HG03159 (cell line): ENCODE measurements at regions not wholly inside any gene's neighbourhood (a gene's known extent, or its start where the extent isn't known, plus 50 kb on each side); places are given as distances from the start of the nearest gene placed in this dataset.

ENCODE experiments used
- ATAC-seq: cut with Tn5 transposase; IDR thresholded peaks from one replicate; pipeline ENCODE4 v1.9.1; 2021; ENCODE audit warnings: mild to moderate bottlenecking, moderate library complexity; ENCODE audit not compliant: unreplicated experiment

DNA sequence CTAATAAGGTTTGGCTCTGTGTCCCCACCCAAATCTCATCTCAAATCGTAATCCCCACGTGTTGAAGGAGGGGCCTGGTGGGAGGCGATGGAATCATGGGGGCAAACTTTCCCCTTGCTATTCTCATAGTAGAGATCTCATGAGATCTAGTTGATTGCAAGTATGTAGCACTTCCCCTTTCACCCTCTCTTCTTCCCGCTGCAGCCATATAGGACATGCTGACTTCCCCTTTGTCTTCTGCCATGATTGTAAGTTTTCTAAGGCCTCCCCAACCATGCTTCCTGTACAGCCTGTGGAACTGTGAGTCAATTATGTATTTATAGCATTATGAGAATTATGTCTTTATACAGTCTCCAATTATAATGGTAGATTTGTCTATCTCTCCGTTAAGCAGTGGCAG is 594.5 kb downstream of the ACTR3B start:
- no peak for ATAC-seq

DNA sequence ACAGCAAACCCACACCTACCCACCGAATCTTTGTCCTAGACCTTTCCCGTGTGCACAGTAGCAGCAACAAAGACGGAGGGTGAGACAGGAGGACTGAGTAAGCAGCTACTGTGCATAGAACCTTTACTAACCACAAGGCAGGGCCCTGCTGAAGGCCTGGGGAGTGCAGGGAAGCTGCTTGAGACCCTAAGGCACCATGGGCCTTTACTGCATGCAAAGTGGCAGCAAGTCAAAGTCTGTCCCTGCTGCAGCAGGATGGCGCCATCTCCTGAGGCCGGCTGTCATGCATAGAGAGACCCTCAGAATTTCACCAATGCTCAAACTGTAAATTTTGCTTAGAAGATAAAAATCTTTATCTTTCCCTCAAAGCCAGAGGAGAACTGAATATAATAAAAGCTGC is 610.5 kb downstream of the ACTR3B start:
- ATAC-seq = no peak

DNA sequence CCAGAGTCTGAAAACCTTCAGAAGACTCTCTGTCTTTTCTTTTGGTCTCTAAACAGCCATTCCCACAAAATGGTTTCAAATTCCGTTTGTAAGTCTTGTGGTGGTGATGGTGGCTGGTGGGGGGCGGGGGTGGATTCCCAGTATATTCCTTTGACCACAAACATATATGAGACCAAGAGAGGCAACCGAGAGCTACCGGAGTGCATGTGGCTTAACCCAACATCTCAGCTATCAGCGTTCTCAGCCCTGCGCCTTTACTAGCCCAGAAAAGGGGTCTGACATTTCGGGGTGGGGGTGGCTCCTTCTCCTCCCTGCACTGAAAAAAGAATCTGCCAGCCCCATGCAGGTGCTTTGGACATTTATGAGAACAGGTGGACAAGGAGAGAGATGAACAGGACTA is 621.1 kb downstream of the ACTR3B start:
- no peak for ATAC-seq

DNA sequence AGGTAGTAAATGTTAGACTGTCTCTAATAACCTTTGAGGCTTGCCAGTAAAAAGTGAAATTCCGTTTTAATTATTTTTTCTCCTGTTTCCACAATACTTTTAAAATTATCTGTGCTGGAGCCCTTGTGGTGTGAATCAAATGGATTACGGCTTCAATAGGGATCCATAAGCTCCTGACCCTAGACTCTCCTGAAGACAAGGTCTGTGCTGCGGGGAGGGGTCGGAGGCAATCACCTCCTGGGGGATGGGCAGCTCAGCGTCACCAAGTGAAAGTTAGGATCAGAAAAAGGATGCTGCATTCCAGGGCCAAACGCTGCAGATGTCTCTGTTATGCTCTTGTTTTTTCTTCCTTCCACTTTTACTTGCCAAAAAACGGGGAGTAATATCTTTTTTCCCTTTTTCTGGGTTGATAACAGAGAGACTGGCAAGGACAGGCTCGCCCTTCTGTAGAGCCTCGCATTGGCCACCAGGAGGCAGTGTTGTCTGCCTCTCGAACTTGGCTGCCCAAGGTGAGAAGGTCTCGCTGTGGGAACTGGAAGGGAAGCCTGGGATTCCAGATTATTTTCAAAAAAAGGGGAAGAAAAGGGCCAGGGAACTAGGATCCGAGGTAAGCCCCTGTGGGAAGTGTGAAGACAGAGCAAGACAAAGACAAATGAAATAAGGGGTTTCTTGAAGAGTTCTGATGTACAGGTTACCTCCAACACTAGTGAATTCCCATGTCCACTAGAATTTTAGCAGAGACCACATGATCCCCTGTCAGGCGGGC is 621.9 kb downstream of the ACTR3B start:
- ATAC-seq = peak; percentile 77

DNA sequence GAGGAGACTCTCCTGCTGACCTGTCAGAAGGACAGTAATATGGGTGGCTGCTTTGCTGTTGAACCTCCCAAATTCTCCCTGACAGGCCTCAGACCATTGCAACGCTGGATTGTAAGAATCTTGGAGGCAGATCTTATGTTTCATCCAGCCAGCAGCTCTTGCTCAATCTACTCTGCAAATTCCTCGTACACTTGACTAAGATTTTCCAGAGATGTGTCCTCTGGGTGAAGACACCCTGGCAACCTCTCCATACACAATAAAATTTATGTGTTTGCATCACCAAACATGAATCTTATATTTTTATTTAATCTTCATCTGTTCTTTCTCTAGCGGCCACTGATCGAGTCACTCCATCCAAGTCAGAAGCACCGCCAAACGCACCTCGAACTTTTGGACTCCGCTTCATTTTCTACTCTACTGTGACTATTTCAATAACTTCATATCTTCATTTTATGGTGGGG is 623.1 kb downstream of the ACTR3B start:
- ATAC-seq = no peak

DNA sequence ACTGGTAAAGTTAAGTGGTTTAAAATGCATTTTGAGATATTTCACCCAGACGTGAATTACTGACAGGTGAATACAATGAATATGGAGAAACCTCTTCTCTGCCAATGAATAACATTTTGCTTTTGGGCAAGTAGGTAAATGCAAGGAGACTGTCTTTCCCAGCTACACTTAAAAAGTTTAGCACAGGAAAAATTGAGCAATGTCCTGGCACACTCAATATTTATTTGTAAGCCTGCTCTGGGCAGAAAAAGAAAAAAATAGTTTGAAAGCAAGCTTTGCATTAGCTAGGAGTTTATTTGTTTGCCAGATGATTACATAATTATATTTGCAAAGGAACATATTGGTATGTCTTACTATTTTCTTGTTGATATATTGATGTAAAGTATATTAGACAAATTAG is 624.2 kb downstream of the ACTR3B start:
- no peak for ATAC-seq

DNA sequence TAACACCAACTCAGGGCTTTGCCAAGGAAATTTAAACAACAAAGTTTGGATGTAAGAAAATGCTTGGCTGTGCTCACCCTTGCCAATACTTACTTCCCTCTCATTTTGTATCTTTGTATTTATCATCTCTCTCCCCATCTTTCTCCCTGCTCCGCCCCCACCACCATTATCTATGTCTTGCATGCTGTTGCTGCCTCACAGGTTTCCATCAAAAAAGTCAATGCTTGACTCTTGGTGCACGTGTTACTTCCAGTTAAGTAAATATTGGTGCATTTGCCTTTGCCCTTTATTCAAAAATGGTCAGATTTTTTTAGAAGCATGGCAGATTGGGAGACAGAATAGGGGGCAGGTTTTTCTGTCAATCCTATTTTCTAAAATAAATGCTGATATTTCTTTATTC is 626.0 kb downstream of the ACTR3B start:
- no peak for ATAC-seq

DNA sequence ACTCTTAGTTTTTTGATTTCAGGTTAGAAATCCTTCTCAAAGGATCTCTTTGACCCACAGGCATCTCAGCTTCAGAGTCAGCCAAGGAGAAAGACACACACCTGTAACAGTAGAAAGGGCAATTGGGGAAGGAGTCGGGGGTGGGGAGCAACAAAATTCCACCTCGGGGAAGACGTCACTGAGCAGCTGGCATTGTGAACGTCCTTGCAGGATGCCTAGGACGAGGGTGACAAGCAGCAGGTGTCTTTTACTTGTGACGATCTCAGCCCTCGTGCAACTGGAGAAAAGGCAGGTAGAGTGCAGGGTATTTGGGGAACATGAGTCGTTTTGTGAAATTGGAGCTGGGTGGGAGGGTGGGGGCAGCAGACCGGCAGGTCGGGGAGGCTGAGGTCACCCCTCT is 627.0 kb downstream of the ACTR3B start:
- ATAC-seq = no peak

DNA sequence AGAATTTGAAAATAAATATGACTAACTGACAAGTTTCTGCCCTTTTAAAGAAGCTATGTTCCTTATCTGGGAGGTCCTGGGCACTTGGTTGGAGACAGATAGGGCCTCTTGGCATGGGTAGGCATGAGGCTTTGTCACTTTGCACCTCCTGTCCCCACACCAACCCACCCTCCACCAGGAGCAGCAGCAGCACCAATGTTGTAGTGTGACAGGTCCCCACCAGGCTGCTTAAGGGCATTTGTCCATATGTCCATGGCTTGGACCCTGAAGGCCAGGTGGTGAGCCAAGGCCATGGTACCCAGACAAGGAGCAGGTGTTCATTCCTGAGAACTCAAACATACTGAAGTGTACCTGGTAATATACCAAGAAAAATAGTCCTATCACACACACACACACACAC is 629.1 kb downstream of the ACTR3B start:
- ATAC-seq = no peak

DNA sequence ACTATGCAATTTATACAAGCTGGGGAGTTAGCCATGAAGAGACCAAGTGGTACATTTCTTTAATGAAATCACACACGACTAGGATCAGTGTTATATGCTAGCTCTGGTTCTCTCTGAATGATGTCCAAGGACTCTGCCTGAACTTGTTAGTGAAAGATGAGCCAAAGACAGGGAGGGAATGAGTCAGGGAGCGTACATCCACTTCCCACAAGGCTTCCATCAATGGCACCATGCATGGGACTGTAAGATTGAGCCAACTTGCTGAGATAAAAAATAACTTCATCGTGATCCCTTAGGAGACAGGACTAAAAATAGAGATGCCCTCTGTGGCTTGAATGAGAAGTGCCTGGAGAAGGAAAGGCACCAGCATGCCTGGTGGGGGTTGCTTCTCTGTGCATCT is 629.7 kb downstream of the ACTR3B start:
- ATAC-seq = no peak

DNA sequence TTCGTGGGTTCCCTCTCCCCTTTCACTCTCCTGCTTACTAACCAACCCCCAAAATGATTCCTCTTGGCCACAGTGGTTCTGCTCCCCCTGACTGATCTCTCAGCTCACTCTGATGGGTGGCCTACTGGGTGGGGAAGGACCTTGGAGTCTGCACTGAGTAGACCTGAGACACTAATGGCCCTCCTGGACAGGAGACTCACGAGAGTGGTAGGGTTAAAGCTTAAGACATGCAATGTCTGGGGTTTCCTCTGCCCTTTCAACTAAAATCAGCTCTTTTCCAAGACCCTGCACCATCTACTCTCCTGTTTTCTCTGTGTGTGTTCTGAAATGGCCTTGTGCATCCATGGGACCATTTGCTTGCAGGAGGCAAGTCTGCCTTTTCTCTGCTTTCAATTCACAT is 631.4 kb downstream of the ACTR3B start:
- no peak for ATAC-seq

DNA sequence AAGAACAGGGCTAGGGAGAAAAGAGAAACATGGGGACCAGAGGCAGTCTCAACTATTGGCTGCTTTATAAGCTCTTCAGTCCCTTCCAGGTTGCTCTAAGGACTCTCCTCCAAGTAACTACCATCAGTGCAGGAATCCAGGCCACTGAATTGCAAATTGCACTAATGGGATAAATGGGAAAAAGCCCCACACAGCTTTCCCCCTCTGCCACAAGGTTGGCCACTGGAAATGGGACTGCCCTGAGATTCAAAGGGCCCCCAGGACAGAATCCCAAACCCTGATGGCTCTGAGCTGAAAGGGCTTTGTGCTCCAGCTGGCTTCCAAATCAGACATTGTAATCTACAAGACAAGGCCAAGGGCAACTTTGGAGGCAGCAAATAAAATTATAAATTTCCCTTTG is 633.2 kb downstream of the ACTR3B start:
- ATAC-seq = no peak

DNA sequence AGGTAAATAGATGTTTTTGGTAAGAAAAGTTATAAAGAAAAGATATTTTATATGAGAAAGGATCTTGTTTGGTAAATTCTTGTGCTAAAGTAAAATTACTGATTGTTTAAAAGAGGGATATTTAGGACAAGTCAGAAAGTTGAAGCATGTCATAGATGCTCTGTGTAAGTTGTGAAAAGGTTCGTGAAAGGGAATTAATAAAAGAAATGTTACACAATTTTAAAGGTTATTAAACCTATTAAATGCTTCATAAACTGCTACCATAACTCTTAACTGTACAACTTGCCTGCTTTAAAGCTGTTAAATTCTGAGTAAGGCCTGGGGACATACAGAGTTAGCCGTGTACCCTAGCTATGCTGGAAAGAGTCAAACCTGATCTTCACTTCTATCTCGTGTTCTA is 634.1 kb downstream of the ACTR3B start:
- ATAC-seq = no peak

DNA sequence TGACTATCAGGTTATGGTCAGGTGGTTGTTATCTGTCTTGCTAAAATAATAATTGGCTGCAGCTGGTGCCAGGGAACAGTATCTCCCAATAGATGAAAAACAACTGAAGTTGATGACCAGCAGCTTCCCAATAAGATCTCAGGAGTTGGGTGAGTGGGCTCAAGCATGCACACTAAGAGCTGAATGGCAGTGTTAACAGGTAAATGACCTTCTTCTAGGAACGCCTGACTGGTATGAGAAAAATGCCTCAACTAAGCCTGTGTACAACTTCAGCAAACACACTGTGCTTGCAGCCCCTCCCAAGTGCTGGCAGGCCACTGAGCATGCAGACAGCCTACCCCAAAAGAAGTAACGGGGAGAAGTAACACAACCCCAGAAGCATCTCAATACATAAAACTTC is 636.9 kb downstream of the ACTR3B start:
- no peak for ATAC-seq

DNA sequence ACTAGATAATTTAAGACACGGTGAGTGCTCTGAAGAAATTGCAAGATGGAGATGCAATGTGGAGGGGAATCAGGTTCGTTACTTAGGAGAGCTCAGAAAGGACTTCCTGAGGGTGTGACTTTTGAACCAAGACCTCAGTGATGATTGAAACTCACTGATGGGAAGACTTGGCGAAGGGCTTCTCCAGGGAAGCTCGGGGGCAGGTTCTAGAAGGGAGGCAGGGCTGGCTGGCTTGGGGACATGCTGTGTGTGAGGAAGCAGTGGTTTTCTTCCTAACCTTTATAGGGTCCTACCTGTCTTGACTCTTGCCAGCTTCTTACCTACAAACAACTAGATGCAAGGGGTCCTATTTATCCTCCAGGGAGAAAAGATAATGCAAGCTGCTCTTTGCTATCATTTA is 637.9 kb downstream of the ACTR3B start:
- no peak for ATAC-seq

DNA sequence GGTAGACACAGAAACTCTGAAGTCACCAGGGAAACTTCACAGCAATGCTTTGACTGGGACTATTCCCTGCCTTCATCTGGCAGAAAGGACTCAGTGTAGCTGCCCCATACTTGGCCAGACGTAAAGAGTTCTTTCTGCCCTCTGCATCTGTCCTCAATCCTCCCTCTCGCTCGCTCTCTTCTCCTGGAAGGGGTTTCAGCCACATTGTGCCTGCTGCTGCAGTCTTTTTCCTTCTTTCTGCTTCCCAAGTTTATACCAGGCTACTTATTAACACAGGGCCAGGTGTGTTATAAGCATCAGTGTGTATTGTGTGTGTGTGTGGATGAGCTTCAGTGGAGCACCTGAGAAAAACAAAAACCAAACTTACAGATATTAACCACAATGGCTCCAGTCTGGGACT is 638.4 kb downstream of the ACTR3B start:
- no peak for ATAC-seq

DNA sequence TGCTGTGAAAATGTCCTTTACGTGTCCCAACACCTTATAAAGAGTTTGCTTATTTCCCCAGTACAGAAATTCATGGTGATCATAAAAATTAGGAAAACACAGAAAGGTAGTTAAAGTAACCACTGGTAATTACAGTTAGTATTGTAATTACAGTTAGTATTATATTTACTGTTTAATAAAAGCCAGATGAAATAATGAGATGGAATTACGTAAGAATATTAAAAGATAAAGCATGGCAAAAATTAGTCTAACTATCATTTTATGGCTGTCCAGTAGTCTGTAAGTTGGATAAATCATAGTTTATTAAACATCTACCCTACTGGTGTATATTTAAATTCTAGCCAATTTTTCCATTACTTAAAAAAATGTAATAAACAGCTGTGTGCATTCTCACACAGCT is 638.8 kb downstream of the ACTR3B start:
- no peak for ATAC-seq

DNA sequence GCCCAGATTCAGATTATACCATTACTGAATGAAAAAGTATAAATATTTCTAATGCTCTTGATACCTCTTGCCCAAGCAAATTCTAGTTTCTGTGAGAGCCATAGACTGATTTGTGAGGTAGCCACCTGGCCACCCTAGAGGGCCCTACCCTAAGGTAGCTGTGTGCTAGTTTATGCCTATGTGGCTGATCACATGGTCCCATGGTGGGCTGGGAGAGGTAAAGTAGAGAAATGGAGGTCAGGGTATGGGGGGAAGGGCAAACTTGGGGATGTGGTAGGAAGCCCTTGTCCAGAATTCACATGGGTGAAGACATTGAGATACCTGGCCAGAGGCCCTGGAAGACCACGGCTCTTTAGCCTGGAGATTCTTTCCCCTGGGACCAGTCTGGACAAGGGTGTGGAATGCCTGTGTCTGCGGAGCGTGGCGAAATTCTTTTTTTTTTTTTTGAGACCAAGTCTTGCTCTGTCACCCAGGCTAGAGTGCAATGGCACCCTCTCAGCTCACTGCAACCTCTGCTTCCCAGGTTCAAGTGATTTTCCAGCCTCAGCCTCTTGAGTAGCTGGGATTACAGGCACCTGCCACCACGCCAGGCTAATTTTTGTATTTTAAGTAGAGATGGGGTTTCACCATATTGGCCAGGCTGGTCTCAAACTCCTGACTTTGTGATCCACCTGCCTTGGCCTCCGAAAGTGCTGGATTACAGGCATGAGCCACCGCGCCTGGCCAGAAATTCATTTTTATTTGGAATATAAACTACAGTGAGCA is 639.4 kb downstream of the ACTR3B start:
- ATAC-seq = no peak

DNA sequence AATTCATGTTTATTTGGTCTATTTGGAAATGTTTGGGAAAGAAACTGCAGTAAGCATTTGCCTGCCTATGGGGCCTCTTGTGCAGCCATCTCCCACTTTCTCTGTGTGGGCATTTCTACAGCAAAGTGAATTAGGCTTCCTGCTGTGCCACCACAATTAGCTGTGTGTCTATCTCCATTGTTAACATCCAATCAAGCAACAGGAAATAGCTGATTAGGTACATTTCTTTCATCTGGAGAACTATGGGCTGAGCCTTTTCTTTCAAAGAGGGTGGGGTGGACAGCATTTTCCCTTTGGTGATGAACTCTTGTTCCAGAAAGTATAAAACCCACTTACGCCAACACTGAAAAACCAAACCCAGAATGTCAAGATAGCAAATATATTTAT is 640.0 kb downstream of the ACTR3B start:
- no peak for ATAC-seq

DNA sequence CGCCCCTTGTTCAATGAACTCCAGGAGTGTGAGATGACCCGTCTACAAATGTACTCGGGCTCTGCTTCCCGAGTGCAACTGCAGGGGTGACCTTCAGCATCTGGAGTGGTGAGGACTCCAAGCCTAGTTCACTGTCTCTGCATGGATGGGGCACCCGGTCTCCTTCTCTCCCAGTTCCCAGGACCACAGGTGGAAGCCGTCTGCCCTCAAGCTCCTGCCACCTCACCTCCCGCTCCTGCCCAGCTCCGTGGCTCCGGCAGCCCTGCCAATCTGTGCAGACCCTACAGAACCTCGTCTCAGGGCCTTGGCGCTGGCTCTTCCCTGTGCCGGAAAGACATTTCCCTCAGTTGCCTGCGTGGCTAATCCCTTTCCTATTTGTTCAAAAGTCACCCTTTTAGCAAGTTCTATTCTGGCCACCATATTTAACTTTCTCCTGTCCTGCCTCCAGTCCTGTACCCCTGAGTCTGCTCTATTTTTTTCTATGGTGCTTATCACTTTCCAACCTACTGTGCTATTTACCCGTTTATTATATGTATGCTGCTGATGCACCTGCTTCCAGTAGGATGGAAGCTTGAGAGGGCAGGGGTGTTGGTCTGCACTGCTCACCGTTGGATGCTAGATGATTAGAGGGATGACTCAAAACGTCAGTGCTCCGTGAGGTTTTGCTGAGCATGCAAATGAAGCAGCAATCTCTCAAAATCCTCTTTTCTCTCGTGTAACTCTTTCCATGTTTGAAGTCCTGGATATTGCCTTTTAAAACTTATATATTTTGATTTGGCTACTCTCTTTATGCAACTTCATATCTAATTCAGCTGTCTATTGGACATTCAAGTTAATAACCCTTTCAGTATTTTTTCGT is 641.4 kb downstream of the ACTR3B start:
- no peak for ATAC-seq
